SK-N-SH treated with all-trans-retinoic acid at 6 μM for 48 hours (cell line): ENCODE measurements at regions not wholly inside any gene's neighbourhood (a gene's known extent, or its start where the extent isn't known, plus 50 kb on each side); places are given as distances from the start of the nearest gene placed in this dataset.

Experiments used
- ARNTL ChIP-seq: fragments of 450-650 bp; formaldehyde crosslinking; IDR thresholded peaks from 2 replicates; pipeline ENCODE4 v1.5.0; 2020; ENCODE audit warnings: low read depth, mild to moderate bottlenecking, moderate library complexity, borderline replicate concordance
- RARB ChIP-seq: fragments of 250-450 bp; sonication (Bioruptor Pico); IDR thresholded peaks from 2 replicates; pipeline ENCODE4 v1.8.0; 2021; ENCODE audit warnings: mild to moderate bottlenecking, moderate library complexity
- TSHZ2 ChIP-seq: fragments of 250-450 bp; sonication (Bioruptor Pico); IDR thresholded peaks from 2 replicates; pipeline ENCODE4 v1.5.0; 2020; ENCODE audit warnings: mild to moderate bottlenecking, moderate library complexity
- ZFP3 ChIP-seq: fragments of 250-450 bp; sonication (Bioruptor Pico); IDR thresholded peaks from 2 replicates; pipeline ENCODE4 v1.5.0; 2020; ENCODE audit warnings: mild to moderate bottlenecking, moderate library complexity
- ZNF8 ChIP-seq: fragments of 450-650 bp; formaldehyde crosslinking; IDR thresholded peaks from 2 replicates; pipeline ENCODE4 v1.5.0; 2020; ENCODE audit warnings: mild to moderate bottlenecking, moderate library complexity

GRCh38 chr6:80674669-80675068, 568.2 kb downstream of the BCKDHB start:
- TF ChIP-seq RARB (CRISPR knock-in tag) (no peak), ARNTL (CRISPR knock-in tag) (no peak), TSHZ2 (CRISPR knock-in tag) (no peak), ZFP3 (CRISPR knock-in tag) (no peak), ZNF8 (CRISPR knock-in tag) (no peak)
